VCaP (cell line): ENCODE measurements at regions not wholly inside any gene's neighbourhood (a gene's known extent, or its start where the extent isn't known, plus 50 kb on each side); places are given as distances from the start of the nearest gene placed in this dataset.

Source experiments
- H3K27ac ChIP-seq: fragments of 450-650 bp; 2 replicates; pipeline ENCODE4 v1.5.1; 2017
- CTCF ChIP-seq: fragments of 450-650 bp; conservative IDR thresholded peaks from 2 replicates; pipeline ENCODE4 v1.5.1; 2017; ENCODE audit warnings: mild to moderate bottlenecking, moderate library complexity

GRCh38 chr11:112760396-112761059 is 200.7 kb upstream of the NCAM1 start:
- TF ChIP-seq CTCF = no peak
- H3K27ac ChIP-seq = no peak overlapping the region

GRCh38 chr11:112761911-112762706 is 199.1 kb upstream of the NCAM1 start:
- TF ChIP-seq CTCF = no peak
- no peak overlapping the region for H3K27ac ChIP-seq

- no peak for TF ChIP-seq CTCF
- no peak overlapping the region for H3K27ac ChIP-seq
Measured at GRCh38 chr11:112762707-112763090, 198.5 kb upstream of the NCAM1 start.

- no peak for TF ChIP-seq CTCF
- no peak overlapping the region for H3K27ac ChIP-seq
Measured at GRCh38 chr11:112765337-112765736, 195.9 kb upstream of the NCAM1 start.

- TF ChIP-seq CTCF = no peak
Measured at GRCh38 chr11:112769170-112769569, 192.1 kb upstream of the NCAM1 start.

GRCh38 chr11:112769584-112769983 is 191.6 kb upstream of the NCAM1 start:
- no peak for TF ChIP-seq CTCF
- no peak overlapping the region for H3K27ac ChIP-seq

More at GRCh38 chr11:112769170-112769569, 192.1 kb upstream of the NCAM1 start:
- H3K27ac ChIP-seq = no peak overlapping the region

- H3K27ac ChIP-seq = no peak overlapping the region
- TF ChIP-seq CTCF = no peak
Measured at GRCh38 chr11:112770033-112770432, 191.2 kb upstream of the NCAM1 start.
